Prostate gland (tissue), 2 donors: ENCODE measurements at regions not wholly inside any gene's neighbourhood (a gene's known extent, or its start where the extent isn't known, plus 50 kb on each side); places are given as distances from the start of the nearest gene placed in this dataset.
"Not testable (repeated sequence)": the region's sequence is repeated elsewhere in the genome, so short reads cannot be mapped to it uniquely, and the experiment has no call there.

Source experiments
- DNase-seq: peaks from one replicate; pipeline ENCODE4 v3.0.0-alpha.2; 2019; ENCODE audit warnings: low spot score
- H3K27ac ChIP-seq, 2 donors: fragments of 200-600 bp; sonication (generic); 2 replicates each; pipeline ENCODE4 v1.5.1; 2017 to 2019
- H3K27me3 ChIP-seq: fragments of 200-600 bp; sonication (generic); replicated peaks from 2 replicates; pipeline ENCODE4 v1.5.1; 2019; ENCODE audit not compliant: insufficient read depth
- H3K36me3 ChIP-seq, 2 donors: fragments of 200-600 bp; sonication (generic); 1 replicate in 1 of 2; 2 replicates in 1 of 2; pipeline versions ENCODE4 v1.5.1 to v1.8.1; 2017 to 2019
- H3K4me1 ChIP-seq: fragments of 200-600 bp; sonication (generic); replicated peaks from 2 replicates; pipeline ENCODE4 v1.5.1; 2019
- H3K4me3 ChIP-seq, 2 donors: fragments of 200-600 bp; sonication (generic); 2 replicates each; pipeline ENCODE4 v1.5.1; 2017 to 2019
- H3K9me3 ChIP-seq: fragments of 200-600 bp; sonication (generic); 2 replicates; pipeline ENCODE4 v1.5.1; 2017
- POLR2A ChIP-seq: fragments of 450-650 bp; IDR thresholded peaks from one replicate; pipeline ENCODE4 v1.6.1; 2016; ENCODE audit warnings: antibody characterized with exemption, mild to moderate bottlenecking
- POLR2AphosphoS5 ChIP-seq: sonication (generic); formaldehyde crosslinking; IDR thresholded peaks from one replicate; pipeline ENCODE4 v1.6.1; 2017; ENCODE audit warnings: antibody characterized with exemption
- WGBS: methylation state at CpG from one replicate; pipeline ENCODE4 v1.1.5; 2018; 5-methylcytosine and 5-hydroxymethylcytosine counted together
- intact Hi-C: fragments of 100-400 bp; cut with DNase I; formaldehyde crosslinking; loops from one replicate; pipeline ENCODE4 v1.14.2; 2022
- TF ChIP-seq, protein P1 (sequence below), 4 experiments: fragments of 200-600 bp in 2 of 4; fragments of 450-650 bp in 2 of 4; sonication (generic) in 2 of 4; IDR thresholded peaks; 1 replicate in 3 of 4; 2 replicates in 1 of 4; pipeline ENCODE4 v1.5.1; 2016 to 2019; ENCODE audit warnings: antibody characterized with exemption in 4 of 4, mild to moderate bottlenecking in 2 of 4, moderate library complexity in 2 of 4

DNA sequence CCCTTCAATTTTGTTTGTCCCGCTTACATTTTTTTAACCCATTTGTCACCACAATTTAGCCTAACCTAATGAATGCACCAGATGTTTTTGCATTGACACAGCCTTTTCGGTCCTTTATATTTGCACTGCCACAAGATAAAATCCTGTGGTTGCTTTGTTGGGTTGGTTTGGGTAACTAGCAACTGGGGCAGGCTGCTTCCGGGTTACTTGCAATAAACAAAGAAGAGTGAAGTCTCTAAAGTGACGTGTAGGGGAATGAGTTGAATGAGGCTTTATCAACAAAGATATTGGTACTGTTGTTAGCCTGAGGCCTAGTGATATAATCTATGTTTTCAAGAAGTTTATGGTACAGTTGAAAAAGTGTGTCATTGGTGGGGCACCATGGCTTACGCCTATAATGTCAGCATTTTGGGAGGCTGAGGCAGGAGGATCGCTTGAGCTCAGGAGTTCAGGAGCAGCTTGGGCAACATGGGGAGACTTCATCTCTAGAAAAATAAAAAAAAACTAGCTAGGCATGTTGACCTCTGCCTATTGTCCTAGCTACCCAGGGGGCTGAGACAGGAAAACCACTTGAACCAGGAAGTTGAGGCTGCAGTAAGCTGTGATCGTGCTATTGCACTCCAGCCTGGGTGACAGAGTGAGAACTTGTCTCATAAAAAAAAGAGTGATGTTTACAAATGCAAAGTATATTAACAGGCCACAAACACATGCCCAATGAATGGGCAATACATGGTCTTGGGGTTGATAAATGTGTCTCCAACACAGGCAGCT lies 121.8 kb downstream of the OXSM start:
- Histone ChIP-seq H3K27me3 (no peaks in the 10 kb centered on the region), H3K4me3 (no peak overlapping the region), H3K36me3 (no peaks in the 10 kb centered on the region), H3K4me1 (peaks cover 3% of the 10 kb centered on the region), H3K27ac (no peak overlapping the region), H3K9me3 (no peaks in the 10 kb centered on the region)
- 74% methylated on average over 7 of the region's 7 CpGs for WGBS
- TF ChIP-seq POLR2A (no peak), POLR2AphosphoS5 (no peak)
- TF ChIP-seq, protein P1, sequence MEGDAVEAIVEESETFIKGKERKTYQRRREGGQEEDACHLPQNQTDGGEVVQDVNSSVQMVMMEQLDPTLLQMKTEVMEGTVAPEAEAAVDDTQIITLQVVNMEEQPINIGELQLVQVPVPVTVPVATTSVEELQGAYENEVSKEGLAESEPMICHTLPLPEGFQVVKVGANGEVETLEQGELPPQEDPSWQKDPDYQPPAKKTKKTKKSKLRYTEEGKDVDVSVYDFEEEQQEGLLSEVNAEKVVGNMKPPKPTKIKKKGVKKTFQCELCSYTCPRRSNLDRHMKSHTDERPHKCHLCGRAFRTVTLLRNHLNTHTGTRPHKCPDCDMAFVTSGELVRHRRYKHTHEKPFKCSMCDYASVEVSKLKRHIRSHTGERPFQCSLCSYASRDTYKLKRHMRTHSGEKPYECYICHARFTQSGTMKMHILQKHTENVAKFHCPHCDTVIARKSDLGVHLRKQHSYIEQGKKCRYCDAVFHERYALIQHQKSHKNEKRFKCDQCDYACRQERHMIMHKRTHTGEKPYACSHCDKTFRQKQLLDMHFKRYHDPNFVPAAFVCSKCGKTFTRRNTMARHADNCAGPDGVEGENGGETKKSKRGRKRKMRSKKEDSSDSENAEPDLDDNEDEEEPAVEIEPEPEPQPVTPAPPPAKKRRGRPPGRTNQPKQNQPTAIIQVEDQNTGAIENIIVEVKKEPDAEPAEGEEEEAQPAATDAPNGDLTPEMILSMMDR (IDR thresholded peaks at IDR 0.05), result no peak
- intact Hi-C loops, result no loop called here
- no peak for DNase-seq

GRCh38 chr3:25913179-25913578 lies 123.3 kb downstream of the OXSM start:
- no peak overlapping the region for H3K27ac ChIP-seq
- DNase-seq, result no peak
- intact Hi-C loops, result no loop called here

GRCh38 chr3:25915673-25916072 lies 125.8 kb downstream of the OXSM start:
- intact Hi-C loops, result no loop called here
- H3K4me1 ChIP-seq, result no peaks in the 10 kb centered on the region
- H3K27ac ChIP-seq, result no peak overlapping the region
- no peaks in the 10 kb centered on the region for H3K9me3 ChIP-seq
- TF ChIP-seq POLR2AphosphoS5, result no peak
- no peaks in the 10 kb centered on the region for H3K27me3 ChIP-seq
- no peaks in the 10 kb centered on the region for H3K36me3 ChIP-seq
- WGBS, result 91% methylated on average over 2 of the region's 2 CpGs
- no peak for DNase-seq
- H3K4me3 ChIP-seq, result no peak overlapping the region

More at GRCh38 chr3:25913179-25913578, 123.3 kb downstream of the OXSM start:
- H3K36me3 ChIP-seq, result no peaks in the 10 kb centered on the region
- no peaks in the 10 kb centered on the region for H3K4me1 ChIP-seq
- H3K27me3 ChIP-seq, result no peaks in the 10 kb centered on the region
- no peak overlapping the region for H3K4me3 ChIP-seq
- no peaks in the 10 kb centered on the region for H3K9me3 ChIP-seq
- TF ChIP-seq, protein P1 (IDR thresholded peaks at IDR 0.05), result no peak
- TF ChIP-seq POLR2A, result no peak

DNA sequence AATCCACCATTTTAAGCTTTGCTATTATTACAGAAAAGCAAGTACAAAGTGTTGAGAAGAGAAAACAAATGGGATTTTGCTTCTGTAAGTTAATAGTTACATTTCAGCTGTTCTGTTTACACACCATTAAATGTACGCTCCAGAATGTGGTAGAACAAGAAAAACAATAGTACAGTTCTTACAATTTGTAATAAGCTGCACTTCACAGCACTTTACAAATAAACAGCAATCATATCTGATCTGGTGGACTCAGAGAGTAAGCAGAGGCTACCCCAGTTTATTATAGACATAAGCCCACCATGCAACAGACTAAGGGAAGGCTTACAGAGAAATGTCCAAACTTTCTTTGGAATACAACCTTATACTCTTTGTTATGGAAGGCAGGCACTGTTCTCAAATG lies 126.4 kb downstream of the OXSM start:
- intact Hi-C loops, result no loop called here
- Histone ChIP-seq H3K27me3 (no peaks in the 10 kb centered on the region), H3K4me1 (no peaks in the 10 kb centered on the region), H3K9me3 (no peaks in the 10 kb centered on the region), H3K36me3 (no peaks in the 10 kb centered on the region), H3K4me3 (no peak overlapping the region), H3K27ac (no peak overlapping the region)
- WGBS, result 25% methylated on average over 1 of the region's 1 CpG
- TF ChIP-seq, protein P1 (IDR thresholded peaks at IDR 0.05), result no peak
- TF ChIP-seq POLR2AphosphoS5, result peak; percentile 42
- no peak for DNase-seq

GRCh38 chr3:25931967-25932366 lies 142.1 kb downstream of the OXSM start:
- DNase-seq, H3K27ac ChIP-seq, H3K27me3 ChIP-seq, intact Hi-C loops, H3K9me3 ChIP-seq, H3K4me3 ChIP-seq, H3K36me3 ChIP-seq, H3K4me1 ChIP-seq: not testable (repeated sequence)
- WGBS, result 90% methylated on average over 6 of the region's 6 CpGs

- no peak for DNase-seq
- no peaks in the 10 kb centered on the region for H3K4me1 ChIP-seq
- H3K27me3 ChIP-seq, result no peaks in the 10 kb centered on the region
- no peaks in the 10 kb centered on the region for H3K9me3 ChIP-seq
- no peak overlapping the region for H3K27ac ChIP-seq
- H3K36me3 ChIP-seq, result no peaks in the 10 kb centered on the region
- intact Hi-C loops, result no loop called here
- WGBS, result 50% methylated on average over 2 of the region's 2 CpGs
- TF ChIP-seq POLR2AphosphoS5 (no peak), POLR2A (no peak)
- TF ChIP-seq, protein P1 (IDR thresholded peaks at IDR 0.05), result no peak
- H3K4me3 ChIP-seq, result no peak overlapping the region
These were observed 148.9 kb downstream of the OXSM start for GRCh38 chr3:25938566-25939325.
